Heart left ventricle (tissue), 16 donors: ENCODE measurements at regions not wholly inside any gene's neighbourhood (a gene's known extent, or its start where the extent isn't known, plus 50 kb on each side); places are given as distances from the start of the nearest gene placed in this dataset.

Experiments used
- ATAC-seq, 4 donors: fragments of 200-7000 bp; cut with Tn5 transposase; one replicate each; pipeline ENCODE4 v1.9.1; 2020 to 2022; ENCODE audit warnings: moderate library complexity in 4 of 4, mild to moderate bottlenecking in 3 of 4, moderate number of reproducible peaks in 1 of 4
- DNase-seq, 5 donors: peaks; one replicate each; pipeline ENCODE4 v3.0.0-alpha.2; 2020
- H3K27ac ChIP-seq, 12 donors: fragments of 200-600 bp; sonication (generic) in 4 of 12; one replicate each; pipeline versions ENCODE4 v1.5.0 to v1.8.0; 2016 to 2022; ENCODE audit warnings: mild to moderate bottlenecking in 2 of 12
- H3K27me3 ChIP-seq, 9 donors: fragments of 200-600 bp; sonication (generic) in 2 of 9; one replicate each; pipeline versions ENCODE4 v1.5.1 to v1.8.0; 2016 to 2022; ENCODE audit warnings: mild to moderate bottlenecking in 3 of 9
- H3K36me3 ChIP-seq, 9 donors: fragments of 200-600 bp; sonication (generic) in 2 of 9; one replicate each; pipeline versions ENCODE4 v1.5.0 to v1.8.0; 2018 to 2022; ENCODE audit warnings: mild to moderate bottlenecking in 2 of 9
- H3K4me1 ChIP-seq, 12 donors: fragments of 200-600 bp; sonication (generic) in 4 of 12; one replicate each; pipeline versions ENCODE4 v1.5.0 to v1.8.0; 2016 to 2022; ENCODE audit warnings: mild to moderate bottlenecking in 3 of 12
- H3K4me3 ChIP-seq, 12 donors: fragments of 200-600 bp; sonication (generic) in 4 of 12; one replicate each; pipeline versions ENCODE4 v1.5.0 to v1.8.0; 2017 to 2022; ENCODE audit warnings: mild to moderate bottlenecking in 9 of 12, moderate library complexity in 4 of 12
- H3K9me3 ChIP-seq, 12 donors: fragments of 200-600 bp; sonication (generic) in 4 of 12; one replicate each; pipeline versions ENCODE4 v1.5.0 to v1.8.0; 2016 to 2022; ENCODE audit warnings: mild to moderate bottlenecking in 1 of 12
- CTCF ChIP-seq, 12 donors: fragments of 200-600 bp; sonication (generic) in 4 of 12; IDR thresholded peaks; one replicate each; pipeline versions ENCODE4 v1.5.0 to v1.8.0; 2018 to 2022; ENCODE audit warnings: antibody characterized with exemption in 12 of 12, mild to moderate bottlenecking in 5 of 12
- POLR2A ChIP-seq, 2 donors: fragments of 450-650 bp; IDR thresholded peaks; one replicate each; pipeline ENCODE4 v1.6.1; 2017; ENCODE audit warnings: antibody characterized with exemption in 2 of 2, mild to moderate bottlenecking in 2 of 2, moderate library complexity in 2 of 2
- WGBS, 4 donors: extraction: QIAGEN DNeasy Blood & Tissue Kit in 2 of 4; methylation state at CpG; one replicate each; pipeline versions ENCODE4 v1.1.5 to v1.1.7; 2013 to 2018; 5-methylcytosine and 5-hydroxymethylcytosine counted together
- intact Hi-C, 10 donors: fragments of 100-400 bp; cut with DNase I; formaldehyde crosslinking; loops; one replicate each; pipeline versions ENCODE4 v1.11.1 to v1.14.2; 2022
- donor health status: ischemic (EF 13 %, LVEDD 7.1; RV severe dilation, severe dysfunction).
- donor health status: healthy with polysubstance abuse.
- donor health status: DM: no; HTN: yes; CAD: no.
- donor health status: DM: no; HTN: no; CAD: no.
- donor health status: ischemic (EF 25% LVEDD 6.9; RV normal size, moderate dysfunction).
- donor health status: ischemic (EF 25% LVEDD 5.7; RV mildly dilated, moderate dysfunction).
- donor health status: healthy.
- donor health status: DM: yes; HTN: yes; CAD: no.
- donor health status: ischemic (EF 35%, LVEDD 5.7; RV mildly dilated, moderate dysfunction).
- donor health status: nonischemic (EF 11% LVEDD 7.7; RV severe dilation, severe dysfunction).
- donor health status: DM: yes; HTN: yes; CAD: no.
- donor health status: PGD.
- donor health status: ischemic (EF 29% LVEDD 5.4; RV normal size, mild dysfunction).
- donor health status: nonischemic (EF 23%, LVEDD 6.1; RV moderate dilation, normal function).

DNA sequence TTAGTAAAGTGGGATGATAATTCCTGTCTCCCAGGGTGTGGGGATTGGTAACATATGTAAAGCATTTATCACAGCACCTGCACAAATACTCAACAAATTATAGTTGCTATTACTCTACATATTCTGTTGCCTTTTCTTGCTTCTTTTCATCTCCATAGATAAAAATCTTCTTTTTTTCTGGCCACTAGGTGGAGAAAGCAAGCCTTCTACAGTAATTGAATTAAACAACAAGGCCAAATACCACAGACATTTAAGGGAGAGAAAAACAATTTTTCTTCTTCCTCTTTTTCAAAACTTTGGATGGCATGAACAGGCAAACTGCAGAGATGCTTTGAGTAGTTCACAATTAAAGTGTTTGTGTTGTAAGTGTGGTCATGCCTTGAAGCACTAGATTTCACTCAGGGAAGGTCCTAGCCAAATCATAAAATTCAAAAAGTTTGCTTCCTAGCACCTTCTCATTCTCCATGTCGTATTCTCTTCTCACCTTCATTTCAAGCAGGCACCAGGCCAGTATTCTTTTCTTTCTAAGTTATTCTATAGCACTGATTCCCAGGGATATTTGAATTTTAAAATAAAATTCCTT is 493.4 kb upstream of the TGFBR2 start:
- peak; percentile 56 to 81 (median 70) for TF ChIP-seq CTCF (IDR thresholded peaks at IDR 0.05)
- TF ChIP-seq POLR2A (IDR thresholded peaks at IDR 0.05): no peak
- ATAC-seq: peak in 2 of 4 donors; percentile 30 to 57
- Histone ChIP-seq H3K9me3 (no peaks in the 10 kb centered on the region), H3K4me3 (no peak overlapping the region), H3K27ac (no peak overlapping the region), H3K36me3 (no peaks in the 10 kb centered on the region), H3K27me3 (no peaks in the 10 kb centered on the region), H3K4me1 (peaks cover 0 to 17% (median 6%) of the 10 kb centered on the region in 12 donors)
- intact Hi-C loops: loop anchor here in 9 of 10 donors (1.0 to 10.0 kb wide), 9 partner anchors 71 to 634 kb away; no protein-coding TSS in a partner anchor
- 0 to 26% (median 24%) methylated on average over 1 of the region's 1 CpG for WGBS, 4 donors
- DNase-seq: no peak

DNA sequence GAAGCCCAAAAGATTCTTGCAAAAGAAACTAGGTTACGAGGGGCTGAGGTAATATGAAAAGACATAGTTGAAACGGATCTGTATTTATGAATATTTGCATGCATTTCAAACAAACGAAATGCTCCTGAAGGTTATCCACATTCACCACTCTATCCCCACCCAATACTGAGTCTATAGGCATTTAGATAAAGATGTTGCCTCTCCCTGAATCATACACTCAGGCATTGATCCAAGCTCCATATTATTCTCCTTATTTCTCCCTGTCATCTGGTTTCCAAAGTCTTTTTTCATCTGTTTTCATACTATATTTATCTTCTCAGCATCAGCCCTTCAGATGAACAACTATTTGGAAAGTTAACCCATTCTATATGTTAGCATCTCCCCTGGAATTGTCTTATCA is 492.5 kb upstream of the TGFBR2 start:
- H3K36me3 ChIP-seq: no peaks in the 10 kb centered on the region
- TF ChIP-seq POLR2A (IDR thresholded peaks at IDR 0.05) (no peak), CTCF (IDR thresholded peaks at IDR 0.05) (no peak)
- no peaks in the 10 kb centered on the region for H3K27me3 ChIP-seq
- intact Hi-C loops: loop anchor here (1.0 to 10.0 kb wide), 10 partner anchors 72 to 633 kb away; no protein-coding TSS in a partner anchor
- H3K4me3 ChIP-seq: no peak overlapping the region
- DNase-seq (no peak), ATAC-seq (no peak)
- H3K27ac ChIP-seq: no peak overlapping the region
- WGBS, 4 donors: 93 to 96% (median 94%) methylated on average over 3 of the region's 3 CpGs
- H3K9me3 ChIP-seq: no peaks in the 10 kb centered on the region
- H3K4me1 ChIP-seq: peaks cover 0 to 17% (median 6%) of the 10 kb centered on the region in 12 donors

- ATAC-seq (no peak), DNase-seq (no peak)
- intact Hi-C loops: loop anchor here in 9 of 10 donors (2.0 to 10.0 kb wide), 9 partner anchors 73 to 632 kb away; no protein-coding TSS in a partner anchor
- Histone ChIP-seq H3K9me3 (no peaks in the 10 kb centered on the region), H3K36me3 (no peaks in the 10 kb centered on the region), H3K27me3 (no peaks in the 10 kb centered on the region), H3K4me1 (peaks cover 0 to 17% (median 6%) of the 10 kb centered on the region in 12 donors), H3K4me3 (no peak overlapping the region), H3K27ac (no peak overlapping the region)
- 77 to 83% (median 81%) methylated on average over 2 of the region's 2 CpGs for WGBS, 4 donors
- TF ChIP-seq CTCF (IDR thresholded peaks at IDR 0.05) (no peak), POLR2A (IDR thresholded peaks at IDR 0.05) (no peak)
These were observed 491.5 kb upstream of the TGFBR2 start for GRCh38 chr3:30114918-30115317.

DNA sequence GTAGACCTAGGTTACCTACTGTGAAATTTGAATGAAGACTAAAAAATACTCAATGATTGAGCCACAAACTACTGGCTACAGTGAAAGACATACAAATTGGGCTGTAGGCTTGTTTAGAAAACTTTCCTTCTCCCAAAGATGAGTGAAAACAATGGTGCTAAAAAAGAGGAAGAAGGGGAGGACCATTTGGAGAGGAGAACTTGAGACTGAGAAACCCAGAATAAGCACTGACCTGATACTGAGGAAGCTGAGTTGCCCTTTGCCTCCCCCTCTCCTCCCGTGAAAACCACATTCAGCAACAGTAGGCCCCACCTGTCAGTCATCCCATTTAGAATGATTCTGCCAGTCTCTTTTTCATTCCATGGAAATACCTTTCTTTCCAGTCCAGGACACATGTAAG is 484.0 kb upstream of the TGFBR2 start:
- H3K9me3 ChIP-seq: peaks cover 0 to 8% (median 0%) of the 10 kb centered on the region in 12 donors
- peaks cover 0 to 8% (median 0%) of the 10 kb centered on the region in 12 donors for H3K4me1 ChIP-seq
- no peaks in the 10 kb centered on the region for H3K27me3 ChIP-seq
- 65 to 87% (median 72%) methylated on average over 1 of the region's 1 CpG for WGBS, 4 donors
- DNase-seq (no peak), ATAC-seq (no peak)
- TF ChIP-seq CTCF (IDR thresholded peaks at IDR 0.05) (no peak), POLR2A (IDR thresholded peaks at IDR 0.05) (no peak)
- intact Hi-C loops: no loop called here
- no peaks in the 10 kb centered on the region for H3K36me3 ChIP-seq
- H3K27ac ChIP-seq: no peak overlapping the region
- H3K4me3 ChIP-seq: no peak overlapping the region
